GM23338 (cell line): ENCODE measurements at regions not wholly inside any gene's neighbourhood (a gene's known extent, or its start where the extent isn't known, plus 50 kb on each side); places are given as distances from the start of the nearest gene placed in this dataset.
A peak's percentile ranks its signal among the peaks of the same experiment; 100 is the strongest.

Experiments
- ATAC-seq: fragments of 200-7000 bp; cut with Tn5 transposase; 3 replicates; pipeline ENCODE4 v1.9.1; 2020
- DNase-seq: peaks from one replicate; pipeline ENCODE4 v3.0.0-alpha.2; 2015; ENCODE audit warnings: low spot score
- H2AFZ ChIP-seq: fragments of 200-600 bp; sonication (generic); 2 replicates; pipeline ENCODE4 v1.8.0; 2016; ENCODE audit warnings: antibody characterized with exemption, mild to moderate bottlenecking, moderate library complexity
- H3F3A ChIP-seq: fragments of 200-600 bp; sonication (generic); replicated peaks from 2 replicates; pipeline ENCODE4 v1.8.0; 2017; ENCODE audit warnings: antibody characterized with exemption, mixed run types, low read depth
- H3K27ac ChIP-seq: fragments of 200-600 bp; sonication (generic); 2 replicates; pipeline ENCODE4 v1.6.1; 2016; ENCODE audit warnings: low read depth
- H3K27me3 ChIP-seq: fragments of 200-600 bp; sonication (generic); 2 replicates; pipeline ENCODE4 v1.8.0; 2016; ENCODE audit warnings: mild to moderate bottlenecking, mixed run types, moderate library complexity; ENCODE audit not compliant: insufficient read depth
- H3K36me3 ChIP-seq: fragments of 200-600 bp; sonication (generic); 2 replicates; pipeline ENCODE4 v1.8.0; 2016; ENCODE audit warnings: mild to moderate bottlenecking; ENCODE audit not compliant: insufficient read depth
- H3K4me1 ChIP-seq: fragments of 200-600 bp; sonication (generic); 2 replicates; pipeline ENCODE4 v1.8.0; 2016; ENCODE audit warnings: mild to moderate bottlenecking, moderate library complexity; ENCODE audit not compliant: insufficient read depth
- H3K4me2 ChIP-seq: fragments of 200-600 bp; sonication (generic); 2 replicates; pipeline ENCODE4 v1.7.1; 2017; ENCODE audit warnings: mixed run types
- H3K4me3 ChIP-seq: fragments of 200-600 bp; sonication (generic); 2 replicates; pipeline ENCODE4 v1.6.1; 2016; ENCODE audit warnings: mixed run types
- H3K79me2 ChIP-seq: fragments of 200-600 bp; sonication (generic); replicated peaks from 2 replicates; pipeline ENCODE4 v1.8.0; 2017; ENCODE audit warnings: mild to moderate bottlenecking; ENCODE audit not compliant: insufficient read depth
- H3K9me2 ChIP-seq: fragments of 200-600 bp; sonication (generic); 2 replicates; pipeline ENCODE4 v1.8.0; 2017; ENCODE audit not compliant: insufficient read depth
- H4K20me1 ChIP-seq: fragments of 200-600 bp; sonication (generic); replicated peaks from 2 replicates; pipeline ENCODE4 v1.8.0; 2017; ENCODE audit warnings: mild to moderate bottlenecking; ENCODE audit not compliant: insufficient read depth
- H3K27ac Mint-ChIP-seq: 2 replicates; pipeline ENCODE4 v1.8.0; 2020; ENCODE audit warnings: inconsistent platforms, mild to moderate bottlenecking, moderate library complexity, mixed read lengths
- H3K27me3 Mint-ChIP-seq: 3 replicates; pipeline ENCODE4 v1.8.0; 2022; ENCODE audit warnings: low read depth, mild to moderate bottlenecking, moderate library complexity, mixed read lengths, inconsistent platforms; ENCODE audit not compliant: insufficient read depth, poor library complexity
- H3K36me3 Mint-ChIP-seq: 3 replicates; pipeline ENCODE4 v1.8.0; 2021; ENCODE audit warnings: low read depth, mild to moderate bottlenecking, inconsistent platforms, moderate library complexity, mixed read lengths
- H3K4me1 Mint-ChIP-seq: 3 replicates; pipeline ENCODE4 v1.8.0; 2020; ENCODE audit warnings: mild to moderate bottlenecking, inconsistent platforms, mixed read lengths
- H3K4me3 Mint-ChIP-seq: 3 replicates; pipeline ENCODE4 v1.8.0; 2021; ENCODE audit warnings: moderate library complexity, mild to moderate bottlenecking, inconsistent platforms, mixed read lengths
- H3K9me3 Mint-ChIP-seq: 3 replicates; pipeline ENCODE4 v1.8.0; 2020; ENCODE audit warnings: moderate library complexity, mild to moderate bottlenecking, inconsistent platforms, mixed read lengths
- CTCF ChIP-seq, 2 experiments: fragments of 200-600 bp in 1 of 2; sonication (generic) in 1 of 2; conservative IDR thresholded peaks; 2 replicates each; pipeline versions ENCODE4 v1.5.1 to v1.6.1; 2016 to 2017; ENCODE audit warnings: antibody characterized with exemption in 2 of 2, low read depth in 2 of 2, mild to moderate bottlenecking in 2 of 2, moderate library complexity in 1 of 2
- EZH2 ChIP-seq: fragments of 200-600 bp; sonication (generic); IDR thresholded peaks from one replicate; pipeline ENCODE4 v1.8.0; 2017; ENCODE audit warnings: antibody characterized with exemption, mild to moderate bottlenecking, low read depth; ENCODE audit not compliant: unreplicated experiment
- REST ChIP-seq: IDR thresholded peaks from one replicate; pipeline ENCODE4 v1.6.1; 2018; ENCODE audit warnings: antibody characterized with exemption; ENCODE audit not compliant: unreplicated experiment
- ZNF114 ChIP-seq: fragments of 250-450 bp; sonication (Bioruptor Pico); IDR thresholded peaks from 2 replicates; pipeline ENCODE4 v1.5.0; 2020; ENCODE audit warnings: mild to moderate bottlenecking, moderate library complexity
- ZNF331 ChIP-seq: fragments of 250-450 bp; sonication (Bioruptor Pico); IDR thresholded peaks from 2 replicates; pipeline ENCODE4 v1.5.0; 2020; ENCODE audit warnings: low read depth, mild to moderate bottlenecking, moderate library complexity

GRCh38 chr9:86860006-86860405 lies 87.3 kb downstream of the GAS1 start:
- Histone ChIP-seq H3K9me2 (no peaks in the 10 kb centered on the region; the same call in 1 of the 2 replicates), H3K27me3 (no peaks in the 10 kb centered on the region), H4K20me1 (no peaks in the 10 kb centered on the region), H3F3A (no peaks in the 10 kb centered on the region), H3K27ac (no peak overlapping the region), H3K4me2 (peak overlapping the region; percentile 29; the same call in 1 of the 2 replicates), H3K4me1 (peaks cover 6% of the 10 kb centered on the region; the same call in 1 of the 2 replicates), H3K79me2 (no peaks in the 10 kb centered on the region), H2AFZ (peak overlapping the region; percentile 83), H3K36me3 (no peaks in the 10 kb centered on the region), H3K4me3 (no peak overlapping the region)
- no peak overlapping the region for H3K4me3 Mint-ChIP-seq
- no peaks in the 10 kb centered on the region for H3K36me3 Mint-ChIP-seq
- no peak overlapping the region for H3K27ac Mint-ChIP-seq
- DNase-seq, result peak; percentile 8
- peak; percentile 50 for ATAC-seq
- peaks cover 15% of the 10 kb centered on the region for H3K4me1 Mint-ChIP-seq
- no peaks in the 10 kb centered on the region for H3K9me3 Mint-ChIP-seq
- no peak for TF ChIP-seq REST
- TF ChIP-seq CTCF (conservative IDR thresholded peaks at IDR 0.05; ENCODE audit: low read depth in 2 of 2), result no peak
- TF ChIP-seq ZNF331 (CRISPR knock-in tag), result no peak
- H3K27me3 Mint-ChIP-seq, result no peaks in the 10 kb centered on the region

- H3K36me3 Mint-ChIP-seq, result no peaks in the 10 kb centered on the region
- no peaks in the 10 kb centered on the region for H3K79me2 ChIP-seq
- no peak overlapping the region for H3K27ac ChIP-seq
- H3K4me1 Mint-ChIP-seq, result peaks cover 20% of the 10 kb centered on the region
- no peak overlapping the region for H3K4me3 ChIP-seq
- TF ChIP-seq EZH2 (no peak), ZNF114 (no peak)
- no peak overlapping the region for H3K4me2 ChIP-seq
- no peaks in the 10 kb centered on the region for H3K9me3 Mint-ChIP-seq
- H3K4me3 Mint-ChIP-seq, result no peak overlapping the region
- DNase-seq (no peak), ATAC-seq (no peak)
- H3K27me3 ChIP-seq, result no peaks in the 10 kb centered on the region
- H3K36me3 ChIP-seq, result no peaks in the 10 kb centered on the region
- H3F3A ChIP-seq, result no peaks in the 10 kb centered on the region
- no peaks in the 10 kb centered on the region for H3K27me3 Mint-ChIP-seq
- H3K9me2 ChIP-seq, result no peaks in the 10 kb centered on the region; the same call in 1 of the 2 replicates
- H2AFZ ChIP-seq, result no peak overlapping the region; the same call in 1 of the 2 replicates
- H3K27ac Mint-ChIP-seq, result no peak overlapping the region
- peaks cover 6% of the 10 kb centered on the region; the same call in 1 of the 2 replicates for H3K4me1 ChIP-seq
- no peaks in the 10 kb centered on the region for H4K20me1 ChIP-seq
These were observed 88.2 kb downstream of the GAS1 start for GRCh38 chr9:86859056-86859455.
